ENCODE measurements at regions not wholly inside any gene's neighbourhood (a gene's known extent, or its start where the extent isn't known, plus 50 kb on each side); places are given as distances from the start of the nearest gene placed in this dataset.
"Not testable (repeated sequence)": the region's sequence is repeated elsewhere in the genome, so short reads cannot be mapped to it uniquely, and the experiment has no call there.

GRCh38 chr6:21745543-21746337 is 152.2 kb downstream of the SOX4 start:
- DNase-seq, result no peak

GRCh38 chr6:21747441-21747840 is 153.9 kb downstream of the SOX4 start:
- DNase-seq, result no peak

- peak; percentile 81 for DNase-seq
These were observed 154.9 kb downstream of the SOX4 start for GRCh38 chr6:21748343-21749056.

GRCh38 chr6:21749754-21750153 is 156.2 kb downstream of the SOX4 start:
- peak; percentile 78 for DNase-seq

GRCh38 chr6:21750575-21750974 is 157.0 kb downstream of the SOX4 start:
- no peak for DNase-seq

GRCh38 chr6:21751608-21752007 is 158.1 kb downstream of the SOX4 start:
- DNase-seq, result no peak

- DNase-seq, result no peak
These were observed 158.7 kb downstream of the SOX4 start for GRCh38 chr6:21752054-21752811.

GRCh38 chr6:21753241-21754108 is 159.9 kb downstream of the SOX4 start:
- no peak for DNase-seq

- no peak for DNase-seq
These were observed 161.3 kb downstream of the SOX4 start for GRCh38 chr6:21754891-21755290.

- DNase-seq, result no peak
These were observed 162.9 kb downstream of the SOX4 start for GRCh38 chr6:21756487-21756886.

GRCh38 chr6:21757392-21757791 is 163.8 kb downstream of the SOX4 start:
- not testable (repeated sequence) for DNase-seq

GRCh38 chr6:21759721-21760120 is 166.2 kb downstream of the SOX4 start:
- no peak for DNase-seq

GRCh38 chr6:21761053-21761730 is 167.6 kb downstream of the SOX4 start:
- not testable (repeated sequence) for DNase-seq

- no peak for DNase-seq
These were observed 171.4 kb downstream of the SOX4 start for GRCh38 chr6:21764989-21765388.

- DNase-seq, result no peak
These were observed 174.5 kb downstream of the SOX4 start for GRCh38 chr6:21767891-21768648.

GRCh38 chr6:21769405-21769861 is 175.9 kb downstream of the SOX4 start:
- DNase-seq, result no peak

- no peak for DNase-seq
These were observed 176.4 kb downstream of the SOX4 start for GRCh38 chr6:21769968-21770367.

- DNase-seq, result no peak
These were observed 178.2 kb downstream of the SOX4 start for GRCh38 chr6:21771626-21772320.

- DNase-seq, result no peak
These were observed 178.9 kb downstream of the SOX4 start for GRCh38 chr6:21772477-21772876.

GRCh38 chr6:21772884-21773575 is 179.5 kb downstream of the SOX4 start:
- DNase-seq, result no peak
